Glomerular visceral epithelial cell (primary cell): ENCODE measurements at regions not wholly inside any gene's neighbourhood (a gene's known extent, or its start where the extent isn't known, plus 50 kb on each side); places are given as distances from the start of the nearest gene placed in this dataset.
A peak's percentile ranks its signal among the peaks of the same experiment; 100 is the strongest.

Source experiments
- DNase-seq: peaks from one replicate; pipeline ENCODE4 v3.0.0-alpha.2; 2016; ENCODE audit errors: extremely low spot score

GRCh38 chr2:147649286-147649685 is 195.5 kb upstream of the ACVR2A start:
- no peak for DNase-seq

- DNase-seq: no peak
Measured at GRCh38 chr2:147648471-147648870, 196.4 kb upstream of the ACVR2A start.

- DNase-seq: no peak
Measured at GRCh38 chr2:147647816-147648215, 197.0 kb upstream of the ACVR2A start.

GRCh38 chr2:147646818-147647468 is 197.9 kb upstream of the ACVR2A start:
- DNase-seq: no peak

- DNase-seq: no peak
Measured at GRCh38 chr2:147644491-147644890, 200.3 kb upstream of the ACVR2A start.

- no peak for DNase-seq
Measured at GRCh38 chr2:147642765-147643164, 202.1 kb upstream of the ACVR2A start.

GRCh38 chr2:147641651-147642050 is 203.2 kb upstream of the ACVR2A start:
- no peak for DNase-seq

- no peak for DNase-seq
Measured at GRCh38 chr2:147639891-147640290, 204.9 kb upstream of the ACVR2A start.

GRCh38 chr2:147639386-147639785 is 205.4 kb upstream of the ACVR2A start:
- no peak for DNase-seq

GRCh38 chr2:147636886-147637285 is 207.9 kb upstream of the ACVR2A start:
- DNase-seq: no peak

GRCh38 chr2:147636238-147636882 is 208.5 kb upstream of the ACVR2A start:
- DNase-seq: peak; percentile 79

GRCh38 chr2:147634826-147635225 is 210.0 kb upstream of the ACVR2A start:
- no peak for DNase-seq

- DNase-seq: no peak
Measured at GRCh38 chr2:147632198-147632597, 212.6 kb upstream of the ACVR2A start.

GRCh38 chr2:147631294-147631693 is 213.5 kb upstream of the ACVR2A start:
- no peak for DNase-seq

- DNase-seq: no peak
Measured at GRCh38 chr2:147630585-147630984, 214.2 kb upstream of the ACVR2A start.

- DNase-seq: peak; percentile 7
Measured at GRCh38 chr2:147628971-147629421, 215.8 kb upstream of the ACVR2A start.

- peak; percentile 18 for DNase-seq
Measured at GRCh38 chr2:147623328-147623727, 221.5 kb upstream of the ACVR2A start.

- no peak for DNase-seq
Measured at GRCh38 chr2:147621656-147622197, 223.1 kb upstream of the ACVR2A start.

GRCh38 chr2:147619808-147620207 is 225.0 kb upstream of the ACVR2A start:
- DNase-seq: no peak

GRCh38 chr2:147615726-147616125 is 229.1 kb upstream of the ACVR2A start:
- no peak for DNase-seq

GRCh38 chr2:147614979-147615470 is 229.8 kb upstream of the ACVR2A start:
- DNase-seq: no peak

GRCh38 chr2:147614471-147614870 is 230.4 kb upstream of the ACVR2A start:
- DNase-seq: no peak

GRCh38 chr2:147610496-147611040 is 234.3 kb upstream of the ACVR2A start:
- no peak for DNase-seq
